Uterus (tissue), 2 donors: ENCODE measurements at regions not wholly inside any gene's neighbourhood (a gene's known extent, or its start where the extent isn't known, plus 50 kb on each side); places are given as distances from the start of the nearest gene placed in this dataset.

ENCODE experiments used
- CTCF ChIP-seq, 4 experiments: fragments of 200-600 bp in 2 of 4; fragments of 450-650 bp in 2 of 4; sonication (generic) in 2 of 4; IDR thresholded peaks; one replicate each; pipeline ENCODE4 v1.5.1; 2016 to 2019; ENCODE audit warnings: antibody characterized with exemption in 4 of 4, mild to moderate bottlenecking in 2 of 4, moderate library complexity in 1 of 4
- POLR2A ChIP-seq, 2 donors: fragments of 450-650 bp; IDR thresholded peaks; one replicate each; pipeline ENCODE4 v1.6.1; 2016; ENCODE audit warnings: antibody characterized with exemption in 2 of 2, mild to moderate bottlenecking in 1 of 2, moderate library complexity in 1 of 2

- TF ChIP-seq CTCF (IDR thresholded peaks at IDR 0.05) (no peak), POLR2A (IDR thresholded peaks at IDR 0.05) (no peak)
These were observed 182.3 kb upstream of the MSX2 start for GRCh38 chr5:174542037-174542436.
